Prostate gland (tissue), 2 donors: ENCODE measurements at regions not wholly inside any gene's neighbourhood (a gene's known extent, or its start where the extent isn't known, plus 50 kb on each side); places are given as distances from the start of the nearest gene placed in this dataset.

Experiments used
- DNase-seq: peaks from one replicate; pipeline ENCODE4 v3.0.0-alpha.2; 2019; ENCODE audit warnings: low spot score
- H3K27ac ChIP-seq, 2 donors: fragments of 200-600 bp; sonication (generic); 2 replicates each; pipeline ENCODE4 v1.5.1; 2017 to 2019
- H3K27me3 ChIP-seq: fragments of 200-600 bp; sonication (generic); replicated peaks from 2 replicates; pipeline ENCODE4 v1.5.1; 2019; ENCODE audit not compliant: insufficient read depth
- H3K36me3 ChIP-seq, 2 donors: fragments of 200-600 bp; sonication (generic); 1 replicate in 1 of 2; 2 replicates in 1 of 2; pipeline versions ENCODE4 v1.5.1 to v1.8.1; 2017 to 2019
- H3K4me1 ChIP-seq: fragments of 200-600 bp; sonication (generic); replicated peaks from 2 replicates; pipeline ENCODE4 v1.5.1; 2019
- H3K4me3 ChIP-seq, 2 donors: fragments of 200-600 bp; sonication (generic); 2 replicates each; pipeline ENCODE4 v1.5.1; 2017 to 2019
- H3K9me3 ChIP-seq: fragments of 200-600 bp; sonication (generic); 2 replicates; pipeline ENCODE4 v1.5.1; 2017
- CTCF ChIP-seq, 4 experiments: fragments of 200-600 bp in 2 of 4; fragments of 450-650 bp in 2 of 4; sonication (generic) in 2 of 4; IDR thresholded peaks; 1 replicate in 3 of 4; 2 replicates in 1 of 4; pipeline ENCODE4 v1.5.1; 2016 to 2019; ENCODE audit warnings: antibody characterized with exemption in 4 of 4, mild to moderate bottlenecking in 2 of 4, moderate library complexity in 2 of 4
- POLR2A ChIP-seq: fragments of 450-650 bp; IDR thresholded peaks from one replicate; pipeline ENCODE4 v1.6.1; 2016; ENCODE audit warnings: antibody characterized with exemption, mild to moderate bottlenecking
- POLR2AphosphoS5 ChIP-seq: sonication (generic); formaldehyde crosslinking; IDR thresholded peaks from one replicate; pipeline ENCODE4 v1.6.1; 2017; ENCODE audit warnings: antibody characterized with exemption
- WGBS: methylation state at CpG from one replicate; pipeline ENCODE4 v1.1.5; 2018; 5-methylcytosine and 5-hydroxymethylcytosine counted together
- intact Hi-C: fragments of 100-400 bp; cut with DNase I; formaldehyde crosslinking; loops from one replicate; pipeline ENCODE4 v1.14.2; 2022

GRCh38 chr12:25694072-25694471 lies 141.0 kb upstream of the LMNTD1 start:
- no peak for DNase-seq
- TF ChIP-seq POLR2A (no peak), POLR2AphosphoS5 (no peak), CTCF (IDR thresholded peaks at IDR 0.05) (no peak)
- 40% methylated on average over 7 of the region's 7 CpGs for WGBS

GRCh38 chr12:25695574-25695973 lies 142.5 kb upstream of the LMNTD1 start:
- TF ChIP-seq CTCF (IDR thresholded peaks at IDR 0.05) (no peak), POLR2A (no peak), POLR2AphosphoS5 (no peak)
- no peak overlapping the region for H3K27ac ChIP-seq
- H3K9me3 ChIP-seq: no peaks in the 10 kb centered on the region
- intact Hi-C loops: no loop called here
- 67% methylated on average over 4 of the region's 4 CpGs for WGBS
- DNase-seq: no peak
- H3K4me1 ChIP-seq: no peaks in the 10 kb centered on the region
- H3K36me3 ChIP-seq: no peaks in the 10 kb centered on the region
- H3K27me3 ChIP-seq: no peaks in the 10 kb centered on the region
- no peak overlapping the region for H3K4me3 ChIP-seq

More at GRCh38 chr12:25694072-25694471, 141.0 kb upstream of the LMNTD1 start:
- intact Hi-C loops: no loop called here
- no peak overlapping the region for H3K27ac ChIP-seq
- H3K9me3 ChIP-seq: no peaks in the 10 kb centered on the region
- H3K27me3 ChIP-seq: no peaks in the 10 kb centered on the region
- H3K36me3 ChIP-seq: no peaks in the 10 kb centered on the region
- H3K4me3 ChIP-seq: no peak overlapping the region
- no peaks in the 10 kb centered on the region for H3K4me1 ChIP-seq

- no peak overlapping the region for H3K4me3 ChIP-seq
- no peaks in the 10 kb centered on the region for H3K27me3 ChIP-seq
- no peak for DNase-seq
- H3K9me3 ChIP-seq: no peaks in the 10 kb centered on the region
- WGBS: 81% methylated on average over 2 of the region's 2 CpGs
- H3K4me1 ChIP-seq: no peaks in the 10 kb centered on the region
- no peak overlapping the region for H3K27ac ChIP-seq
- intact Hi-C loops: no loop called here
- no peaks in the 10 kb centered on the region for H3K36me3 ChIP-seq
- TF ChIP-seq POLR2AphosphoS5: no peak
- TF ChIP-seq POLR2A: no peak
- TF ChIP-seq CTCF (IDR thresholded peaks at IDR 0.05): no peak
These were observed 145.7 kb upstream of the LMNTD1 start for GRCh38 chr12:25698772-25699171.

GRCh38 chr12:25699454-25699853 lies 146.4 kb upstream of the LMNTD1 start:
- 89% methylated on average over 1 of the region's 1 CpG for WGBS
- H3K4me1 ChIP-seq: no peaks in the 10 kb centered on the region
- intact Hi-C loops: no loop called here

GRCh38 chr12:25701290-25701689 lies 148.2 kb upstream of the LMNTD1 start:
- H3K27me3 ChIP-seq: no peaks in the 10 kb centered on the region
- no peak overlapping the region for H3K4me3 ChIP-seq
- TF ChIP-seq POLR2A: no peak
- no peak for TF ChIP-seq POLR2AphosphoS5
- no peak for TF ChIP-seq CTCF (IDR thresholded peaks at IDR 0.05)
- WGBS: 71% methylated on average over 4 of the region's 4 CpGs
- no peaks in the 10 kb centered on the region for H3K4me1 ChIP-seq
- DNase-seq: no peak
- no peaks in the 10 kb centered on the region for H3K36me3 ChIP-seq
- intact Hi-C loops: no loop called here
- H3K9me3 ChIP-seq: no peaks in the 10 kb centered on the region
- H3K27ac ChIP-seq: no peak overlapping the region

More at GRCh38 chr12:25699454-25699853, 146.4 kb upstream of the LMNTD1 start:
- Histone ChIP-seq H3K4me3 (no peak overlapping the region), H3K27me3 (no peaks in the 10 kb centered on the region), H3K36me3 (no peaks in the 10 kb centered on the region), H3K27ac (no peak overlapping the region), H3K9me3 (no peaks in the 10 kb centered on the region)
- TF ChIP-seq POLR2AphosphoS5 (no peak), POLR2A (no peak)
- DNase-seq: no peak
